Smooth muscle cell (in vitro differentiated cells): ENCODE measurements at regions not wholly inside any gene's neighbourhood (a gene's known extent, or its start where the extent isn't known, plus 50 kb on each side); places are given as distances from the start of the nearest gene placed in this dataset.

Experiments
- DNase-seq: peaks from one replicate; lab custom pipeline; 2025; ENCODE audit not compliant: unreplicated experiment; lab: John Stamatoyannopoulos, UW
- H2AFZ ChIP-seq: fragments of 200-600 bp; sonication (generic); 2 replicates; pipeline ENCODE4 v1.6.0; 2016; ENCODE audit warnings: antibody characterized with exemption, low read depth, mild to moderate bottlenecking
- H3F3A ChIP-seq: fragments of 200-600 bp; sonication (generic); 2 replicates; pipeline ENCODE4 v1.6.0; 2017; ENCODE audit warnings: antibody characterized with exemption, low read depth
- H3K27ac ChIP-seq: fragments of 200-600 bp; sonication (generic); 2 replicates; pipeline ENCODE4 v1.5.1; 2016; ENCODE audit warnings: low read depth, mild to moderate bottlenecking
- H3K27me3 ChIP-seq: fragments of 200-600 bp; sonication (generic); 2 replicates; pipeline ENCODE4 v1.6.1; 2016; ENCODE audit warnings: low read depth, mild to moderate bottlenecking
- H3K36me3 ChIP-seq: fragments of 200-600 bp; sonication (generic); 2 replicates; pipeline ENCODE4 v1.5.1; 2016; ENCODE audit warnings: low read depth
- H3K4me1 ChIP-seq: fragments of 200-600 bp; sonication (generic); 2 replicates; pipeline ENCODE4 v1.5.1; 2016; ENCODE audit warnings: low read depth
- H3K4me2 ChIP-seq: fragments of 200-600 bp; sonication (generic); 2 replicates; pipeline ENCODE4 v1.6.0; 2016; ENCODE audit warnings: mild to moderate bottlenecking
- H3K4me3 ChIP-seq: fragments of 200-600 bp; sonication (generic); 2 replicates; pipeline ENCODE4 v1.5.1; 2016; ENCODE audit warnings: mild to moderate bottlenecking
- H3K79me2 ChIP-seq: fragments of 200-600 bp; sonication (generic); 2 replicates; pipeline ENCODE4 v1.6.0; 2016; ENCODE audit warnings: low read depth, mild to moderate bottlenecking
- H3K9ac ChIP-seq: fragments of 200-600 bp; sonication (generic); 2 replicates; pipeline ENCODE4 v1.6.0; 2016; ENCODE audit warnings: low read depth
- H3K9me3 ChIP-seq: fragments of 200-600 bp; sonication (generic); replicated peaks from 2 replicates; pipeline ENCODE4 v1.5.1; 2016; ENCODE audit warnings: low read depth
- H4K20me1 ChIP-seq: fragments of 200-600 bp; sonication (generic); 2 replicates; pipeline ENCODE4 v1.6.0; 2016; ENCODE audit warnings: low read depth
- WGBS: methylation state at CpG from one replicate; pipeline ENCODE4 v1.1.7; 2016; ENCODE audit warnings: low lambda C conversion rate; 5-methylcytosine and 5-hydroxymethylcytosine counted together
- TF ChIP-seq, protein P1 (sequence below): fragments of 200-600 bp; sonication (generic); IDR thresholded peaks from 2 replicates; pipeline ENCODE4 v1.5.1; 2017; ENCODE audit warnings: borderline replicate concordance, mild to moderate bottlenecking, antibody characterized with exemption; ENCODE audit not compliant: insufficient read depth, poor library complexity, severe bottlenecking

DNA sequence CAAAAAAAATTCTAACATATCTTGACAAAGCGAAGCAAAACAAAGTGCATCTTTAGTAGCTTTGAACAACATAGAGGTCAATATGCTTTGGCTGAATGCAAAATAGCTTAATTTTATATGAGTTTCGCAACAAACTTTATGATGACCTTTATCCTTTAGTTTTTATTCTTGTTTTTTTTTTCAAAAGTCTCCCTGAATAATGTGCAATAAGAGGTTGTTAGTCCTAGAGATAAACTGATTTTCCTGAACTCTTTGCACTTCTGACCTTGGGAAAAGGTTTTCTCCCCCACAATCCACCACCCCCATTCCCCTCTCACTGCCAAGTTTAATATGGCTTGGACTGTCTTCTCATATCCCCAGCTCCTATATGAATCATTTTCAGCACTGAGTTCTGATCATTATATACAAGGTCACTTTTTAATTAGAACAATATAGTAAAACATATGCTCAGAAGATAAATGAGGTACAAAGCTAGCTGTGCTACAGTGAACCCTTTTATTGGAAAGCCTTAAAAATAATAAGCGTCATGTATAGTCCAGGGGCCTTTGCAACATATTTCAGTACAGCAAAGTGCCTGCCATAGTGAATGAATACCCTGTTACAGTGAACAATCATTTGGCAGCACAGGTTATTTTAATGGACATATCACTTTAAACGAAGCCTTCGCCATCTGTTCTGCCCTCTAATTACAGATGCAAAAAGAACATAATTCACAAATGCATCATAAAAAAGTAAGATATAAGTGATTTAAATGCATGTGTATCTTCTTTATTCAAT, 496.3 kb upstream of the NR2F2 start:
- H3K36me3 ChIP-seq = no peaks in the 10 kb centered on the region
- 95% methylated on average over 5 of the region's 5 CpGs for WGBS

GRCh38 chr15:95836536-95836935, 494.0 kb upstream of the NR2F2 start:
- Histone ChIP-seq H3K4me3 (no peak overlapping the region), H3K79me2 (no peaks in the 10 kb centered on the region), H4K20me1 (no peaks in the 10 kb centered on the region), H3K27me3 (no peaks in the 10 kb centered on the region), H3K9ac (no peak overlapping the region), H3K9me3 (no peaks in the 10 kb centered on the region), H3K27ac (no peak overlapping the region), H3K4me1 (peaks cover 19% of the 10 kb centered on the region), H3K36me3 (no peaks in the 10 kb centered on the region), H2AFZ (no peak overlapping the region), H3K4me2 (no peak overlapping the region), H3F3A (no peaks in the 10 kb centered on the region)
- TF ChIP-seq, protein P1, sequence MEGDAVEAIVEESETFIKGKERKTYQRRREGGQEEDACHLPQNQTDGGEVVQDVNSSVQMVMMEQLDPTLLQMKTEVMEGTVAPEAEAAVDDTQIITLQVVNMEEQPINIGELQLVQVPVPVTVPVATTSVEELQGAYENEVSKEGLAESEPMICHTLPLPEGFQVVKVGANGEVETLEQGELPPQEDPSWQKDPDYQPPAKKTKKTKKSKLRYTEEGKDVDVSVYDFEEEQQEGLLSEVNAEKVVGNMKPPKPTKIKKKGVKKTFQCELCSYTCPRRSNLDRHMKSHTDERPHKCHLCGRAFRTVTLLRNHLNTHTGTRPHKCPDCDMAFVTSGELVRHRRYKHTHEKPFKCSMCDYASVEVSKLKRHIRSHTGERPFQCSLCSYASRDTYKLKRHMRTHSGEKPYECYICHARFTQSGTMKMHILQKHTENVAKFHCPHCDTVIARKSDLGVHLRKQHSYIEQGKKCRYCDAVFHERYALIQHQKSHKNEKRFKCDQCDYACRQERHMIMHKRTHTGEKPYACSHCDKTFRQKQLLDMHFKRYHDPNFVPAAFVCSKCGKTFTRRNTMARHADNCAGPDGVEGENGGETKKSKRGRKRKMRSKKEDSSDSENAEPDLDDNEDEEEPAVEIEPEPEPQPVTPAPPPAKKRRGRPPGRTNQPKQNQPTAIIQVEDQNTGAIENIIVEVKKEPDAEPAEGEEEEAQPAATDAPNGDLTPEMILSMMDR = no peak
- WGBS = 96% methylated on average over 1 of the region's 1 CpG
- DNase-seq = no peak

More for the DNA sequence above, 496.3 kb upstream of the NR2F2 start:
- Histone ChIP-seq H3F3A (no peaks in the 10 kb centered on the region), H3K4me3 (no peak overlapping the region), H3K4me1 (peaks cover 19% of the 10 kb centered on the region), H3K9me3 (no peaks in the 10 kb centered on the region), H3K9ac (no peak overlapping the region), H3K27me3 (no peaks in the 10 kb centered on the region), H3K79me2 (no peaks in the 10 kb centered on the region), H4K20me1 (no peaks in the 10 kb centered on the region), H3K4me2 (no peak overlapping the region), H3K27ac (no peak overlapping the region), H2AFZ (no peak overlapping the region)
- no peak for DNase-seq
- TF ChIP-seq, protein P1 = no peak

DNA sequence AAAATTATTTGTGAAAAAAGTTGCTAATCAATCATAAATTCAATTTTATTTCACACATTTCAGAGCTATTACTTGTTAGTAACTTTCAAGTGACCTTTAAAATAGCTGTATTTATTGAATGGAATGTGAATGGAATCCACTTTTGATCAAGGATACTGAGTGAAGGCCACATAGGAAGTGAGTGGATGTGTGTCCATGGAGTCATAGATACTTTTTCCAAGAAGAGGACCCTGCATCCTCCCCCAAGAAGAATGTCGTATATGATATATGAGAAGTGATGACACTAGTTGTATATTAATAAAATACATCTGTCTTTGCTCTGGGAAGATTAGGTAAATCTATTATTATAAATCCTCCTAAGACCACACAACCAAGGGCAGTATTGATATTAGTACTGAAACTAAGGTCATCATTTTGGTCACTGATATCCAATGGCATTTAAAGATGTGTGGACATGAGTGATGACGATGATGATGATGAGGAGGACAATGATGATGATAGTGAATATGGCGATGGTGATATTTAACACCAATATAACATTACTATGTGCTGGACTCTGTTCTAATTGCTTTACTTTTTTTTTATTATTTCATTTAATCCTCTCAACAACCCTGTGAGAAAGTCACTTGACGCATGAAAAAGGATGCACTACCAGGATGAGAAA, 493.0 kb upstream of the NR2F2 start:
- TF ChIP-seq, protein P1 = no peak
- Histone ChIP-seq H4K20me1 (no peaks in the 10 kb centered on the region), H3K27ac (no peak overlapping the region), H3K79me2 (no peaks in the 10 kb centered on the region), H3K9me3 (no peaks in the 10 kb centered on the region), H3F3A (no peaks in the 10 kb centered on the region), H3K36me3 (no peaks in the 10 kb centered on the region), H3K27me3 (no peaks in the 10 kb centered on the region), H3K9ac (no peak overlapping the region), H2AFZ (no peak overlapping the region), H3K4me3 (no peak overlapping the region), H3K4me2 (no peak overlapping the region), H3K4me1 (peaks cover 16% of the 10 kb centered on the region)
- WGBS = 94% methylated on average over 4 of the region's 4 CpGs
- DNase-seq = no peak

GRCh38 chr15:95839367-95839782, 491.1 kb upstream of the NR2F2 start:
- H3K9ac ChIP-seq = no peak overlapping the region
- peaks cover 8% of the 10 kb centered on the region for H3K4me1 ChIP-seq
- peak overlapping the region; percentile 64 for H3K4me2 ChIP-seq
- H3F3A ChIP-seq = no peaks in the 10 kb centered on the region
- TF ChIP-seq, protein P1 = no peak
- H4K20me1 ChIP-seq = no peaks in the 10 kb centered on the region
- H3K4me3 ChIP-seq = no peak overlapping the region
- H3K27me3 ChIP-seq = no peaks in the 10 kb centered on the region
- H3K9me3 ChIP-seq = no peaks in the 10 kb centered on the region
- H3K79me2 ChIP-seq = no peaks in the 10 kb centered on the region
- 56% methylated on average over 2 of the region's 2 CpGs for WGBS
- H3K27ac ChIP-seq = no peak overlapping the region
- peak overlapping the region; percentile 26 for H2AFZ ChIP-seq
- no peaks in the 10 kb centered on the region for H3K36me3 ChIP-seq
- DNase-seq = no peak
